Breast epithelium (tissue), 4 donors: ENCODE measurements at regions not wholly inside any gene's neighbourhood (a gene's known extent, or its start where the extent isn't known, plus 50 kb on each side); places are given as distances from the start of the nearest gene placed in this dataset.

Experiments used
- DNase-seq, 2 donors: peaks; one replicate each; pipeline ENCODE4 v3.0.0-alpha.2; 2019; ENCODE audit warnings: low spot score in 2 of 2
- H3K27ac ChIP-seq, 2 donors: fragments of 200-600 bp; sonication (generic) in 1 of 2; one replicate each; pipeline ENCODE4 v1.5.1; 2016 to 2019; ENCODE audit warnings: mild to moderate bottlenecking in 1 of 2
- H3K27me3 ChIP-seq, 2 donors: fragments of 200-600 bp; sonication (generic) in 1 of 2; one replicate each; pipeline versions ENCODE4 v1.5.1 to v1.6.0; 2017 to 2019; ENCODE audit warnings: control low read depth in 1 of 2, mild to moderate bottlenecking in 1 of 2
- H3K36me3 ChIP-seq: fragments of 200-600 bp; one replicate; pipeline ENCODE4 v1.5.1; 2019
- H3K4me1 ChIP-seq, 2 donors: fragments of 200-600 bp; sonication (generic); one replicate each; pipeline ENCODE4 v1.5.1; 2016 to 2019; ENCODE audit warnings: control low read depth in 1 of 2
- H3K4me3 ChIP-seq, 3 donors: fragments of 200-600 bp; sonication (generic); 1 replicate in 2 of 3; 2 replicates in 1 of 3; pipeline ENCODE4 v1.5.1; 2016 to 2019; ENCODE audit warnings: mild to moderate bottlenecking in 3 of 3, moderate library complexity in 2 of 3
- H3K9me3 ChIP-seq, 2 donors: fragments of 200-600 bp; sonication (generic) in 1 of 2; one replicate each; pipeline ENCODE4 v1.5.1; 2016 to 2019; ENCODE audit warnings: control low read depth in 1 of 2
- CTCF ChIP-seq, 3 donors: fragments of 450-650 bp; IDR thresholded peaks; one replicate each; pipeline ENCODE4 v1.5.1; 2016 to 2017; ENCODE audit warnings: antibody characterized with exemption in 3 of 3, mild to moderate bottlenecking in 3 of 3, moderate library complexity in 3 of 3
- POLR2A ChIP-seq: fragments of 450-650 bp; IDR thresholded peaks from one replicate; pipeline ENCODE4 v1.6.1; 2016; ENCODE audit warnings: antibody characterized with exemption, mild to moderate bottlenecking, moderate library complexity
- POLR2AphosphoS5 ChIP-seq, 3 donors: sonication (generic); formaldehyde crosslinking; IDR thresholded peaks; one replicate each; pipeline ENCODE4 v1.6.1; 2017; ENCODE audit warnings: antibody characterized with exemption in 3 of 3
- intact Hi-C: fragments of 100-400 bp; cut with DNase I; formaldehyde crosslinking; loops from one replicate; pipeline ENCODE4 v1.15.1; 2023; ENCODE audit warnings: low total_unique reads

GRCh38 chr21:35333831-35334618, 284.9 kb upstream of the RUNX1 start:
- no peaks in the 10 kb centered on the region for H3K4me1 ChIP-seq
- TF ChIP-seq POLR2A, result no peak
- TF ChIP-seq CTCF (IDR thresholded peaks at IDR 0.05), result no peak
- no peak for TF ChIP-seq POLR2AphosphoS5 (IDR thresholded peaks at IDR 0.05)
- H3K36me3 ChIP-seq, result no peaks in the 10 kb centered on the region
- H3K4me3 ChIP-seq, result no peak overlapping the region
- H3K27ac ChIP-seq, result no peak overlapping the region
- no peaks in the 10 kb centered on the region for H3K9me3 ChIP-seq
- no peak for DNase-seq
- no peaks in the 10 kb centered on the region for H3K27me3 ChIP-seq
- intact Hi-C loops, result no loop called here

GRCh38 chr21:35332841-35333426, 283.8 kb upstream of the RUNX1 start:
- no peak for TF ChIP-seq CTCF (IDR thresholded peaks at IDR 0.05)
- no peak for TF ChIP-seq POLR2A
- TF ChIP-seq POLR2AphosphoS5 (IDR thresholded peaks at IDR 0.05), result no peak
- intact Hi-C loops, result no loop called here
- Histone ChIP-seq H3K27me3 (no peaks in the 10 kb centered on the region), H3K9me3 (no peaks in the 10 kb centered on the region), H3K36me3 (no peaks in the 10 kb centered on the region), H3K4me1 (no peaks in the 10 kb centered on the region), H3K27ac (no peak overlapping the region), H3K4me3 (no peak overlapping the region)
- no peak for DNase-seq

- H3K4me3 ChIP-seq, result no peak overlapping the region
- no peaks in the 10 kb centered on the region for H3K27me3 ChIP-seq
- DNase-seq, result no peak
- intact Hi-C loops, result no loop called here
- H3K4me1 ChIP-seq, result no peaks in the 10 kb centered on the region
- H3K9me3 ChIP-seq, result no peaks in the 10 kb centered on the region
- no peaks in the 10 kb centered on the region for H3K36me3 ChIP-seq
- TF ChIP-seq CTCF (IDR thresholded peaks at IDR 0.05) (no peak), POLR2AphosphoS5 (IDR thresholded peaks at IDR 0.05) (no peak), POLR2A (no peak)
- no peak overlapping the region for H3K27ac ChIP-seq
Measured at GRCh38 chr21:35329940-35330660, 281.0 kb upstream of the RUNX1 start.

- Histone ChIP-seq H3K4me3 (no peak overlapping the region), H3K9me3 (no peaks in the 10 kb centered on the region), H3K4me1 (no peaks in the 10 kb centered on the region), H3K27me3 (no peaks in the 10 kb centered on the region), H3K27ac (no peak overlapping the region), H3K36me3 (no peaks in the 10 kb centered on the region)
- TF ChIP-seq POLR2A (no peak), POLR2AphosphoS5 (IDR thresholded peaks at IDR 0.05) (no peak), CTCF (IDR thresholded peaks at IDR 0.05) (no peak)
- intact Hi-C loops, result no loop called here
- DNase-seq, result no peak
Measured at GRCh38 chr21:35328856-35329455, 279.9 kb upstream of the RUNX1 start.
